Esophagus muscularis mucosa (tissue), 4 donors: ENCODE measurements at regions not wholly inside any gene's neighbourhood (a gene's known extent, or its start where the extent isn't known, plus 50 kb on each side); places are given as distances from the start of the nearest gene placed in this dataset.

Source experiments
- DNase-seq: peaks from one replicate; pipeline ENCODE4 v3.0.0-alpha.2; 2017; ENCODE audit errors: extremely low spot score
- H3K27ac ChIP-seq, 4 donors: fragments of 200-600 bp; sonication (generic); replicated peaks in 1 of 4; 1 replicate in 3 of 4; 2 replicates in 1 of 4; pipeline ENCODE4 v1.5.1; 2016 to 2019; ENCODE audit warnings: mild to moderate bottlenecking in 1 of 4
- H3K27me3 ChIP-seq, 4 donors: fragments of 200-600 bp; sonication (generic); one replicate each; pipeline versions ENCODE4 v1.5.1 to v1.6.0; 2016 to 2019
- H3K36me3 ChIP-seq, 4 donors: fragments of 200-600 bp; sonication (generic); one replicate each; pipeline ENCODE4 v1.5.1; 2016 to 2019
- H3K4me1 ChIP-seq, 4 donors: fragments of 200-600 bp; sonication (generic); one replicate each; pipeline ENCODE4 v1.5.1; 2016 to 2019
- H3K4me3 ChIP-seq, 4 donors: fragments of 200-600 bp; sonication (generic); 1 replicate in 2 of 4; 2 replicates in 2 of 4; pipeline ENCODE4 v1.5.1; 2016 to 2019; ENCODE audit warnings: mild to moderate bottlenecking in 4 of 4, moderate library complexity in 1 of 4
- H3K9me3 ChIP-seq, 4 donors: fragments of 200-600 bp; sonication (generic); 1 replicate in 3 of 4; 2 replicates in 1 of 4; pipeline ENCODE4 v1.5.1; 2016 to 2019
- EP300 ChIP-seq: sonication (generic); formaldehyde crosslinking; IDR thresholded peaks from one replicate; pipeline ENCODE4 v1.6.1; 2017; ENCODE audit warnings: antibody characterized with exemption
- POLR2A ChIP-seq: fragments of 450-650 bp; IDR thresholded peaks from one replicate; pipeline ENCODE4 v1.6.1; 2017; ENCODE audit warnings: antibody characterized with exemption, moderate library complexity, mild to moderate bottlenecking, low read depth
- POLR2AphosphoS5 ChIP-seq, 2 donors: sonication (generic); formaldehyde crosslinking; IDR thresholded peaks; one replicate each; pipeline ENCODE4 v1.6.1; 2017; ENCODE audit warnings: antibody characterized with exemption in 2 of 2
- WGBS: methylation state at CpG from one replicate; pipeline ENCODE4 v1.1.5; 2018; 5-methylcytosine and 5-hydroxymethylcytosine counted together
- intact Hi-C: fragments of 100-400 bp; cut with DNase I; formaldehyde crosslinking; loops from one replicate; pipeline ENCODE4 v1.15.1; 2023
- TF ChIP-seq, protein P1 (sequence below), 3 experiments: fragments of 200-600 bp in 2 of 3; fragments of 450-650 bp in 1 of 3; sonication (generic) in 2 of 3; IDR thresholded peaks; one replicate each; pipeline ENCODE4 v1.5.1; 2017 to 2019; ENCODE audit warnings: antibody characterized with exemption in 3 of 3, mild to moderate bottlenecking in 2 of 3, moderate library complexity in 1 of 3

DNA sequence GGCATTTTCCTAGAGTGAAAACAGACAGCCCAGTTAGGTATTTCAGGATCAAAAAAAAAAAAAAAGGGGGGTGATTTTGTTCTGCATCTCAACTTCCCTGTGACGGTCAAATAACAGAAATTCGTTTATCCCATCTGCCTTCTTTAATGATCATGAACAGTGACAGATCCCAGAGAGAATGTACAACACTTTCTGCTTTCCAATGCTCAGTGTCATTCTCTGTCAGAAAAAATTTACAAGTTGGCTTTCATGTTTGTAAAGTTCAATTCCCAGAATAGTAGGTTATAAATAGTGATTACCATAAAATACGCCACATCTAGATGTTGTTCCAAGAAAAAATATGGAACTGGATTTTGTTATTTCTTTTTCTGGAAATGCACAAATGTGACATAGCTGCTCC lies 1013.2 kb upstream of the PHF14 start:
- no peaks in the 10 kb centered on the region for H3K4me1 ChIP-seq
- no peaks in the 10 kb centered on the region for H3K27me3 ChIP-seq
- intact Hi-C loops: no loop called here
- H3K36me3 ChIP-seq: no peaks in the 10 kb centered on the region
- 39% methylated on average over 3 of the region's 3 CpGs for WGBS
- H3K4me3 ChIP-seq: no peak overlapping the region
- DNase-seq: no peak
- H3K9me3 ChIP-seq: no peaks in the 10 kb centered on the region
- TF ChIP-seq POLR2A (no peak), POLR2AphosphoS5 (IDR thresholded peaks at IDR 0.05) (no peak)
- TF ChIP-seq, protein P1, sequence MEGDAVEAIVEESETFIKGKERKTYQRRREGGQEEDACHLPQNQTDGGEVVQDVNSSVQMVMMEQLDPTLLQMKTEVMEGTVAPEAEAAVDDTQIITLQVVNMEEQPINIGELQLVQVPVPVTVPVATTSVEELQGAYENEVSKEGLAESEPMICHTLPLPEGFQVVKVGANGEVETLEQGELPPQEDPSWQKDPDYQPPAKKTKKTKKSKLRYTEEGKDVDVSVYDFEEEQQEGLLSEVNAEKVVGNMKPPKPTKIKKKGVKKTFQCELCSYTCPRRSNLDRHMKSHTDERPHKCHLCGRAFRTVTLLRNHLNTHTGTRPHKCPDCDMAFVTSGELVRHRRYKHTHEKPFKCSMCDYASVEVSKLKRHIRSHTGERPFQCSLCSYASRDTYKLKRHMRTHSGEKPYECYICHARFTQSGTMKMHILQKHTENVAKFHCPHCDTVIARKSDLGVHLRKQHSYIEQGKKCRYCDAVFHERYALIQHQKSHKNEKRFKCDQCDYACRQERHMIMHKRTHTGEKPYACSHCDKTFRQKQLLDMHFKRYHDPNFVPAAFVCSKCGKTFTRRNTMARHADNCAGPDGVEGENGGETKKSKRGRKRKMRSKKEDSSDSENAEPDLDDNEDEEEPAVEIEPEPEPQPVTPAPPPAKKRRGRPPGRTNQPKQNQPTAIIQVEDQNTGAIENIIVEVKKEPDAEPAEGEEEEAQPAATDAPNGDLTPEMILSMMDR (IDR thresholded peaks at IDR 0.05): no peak
- no peak overlapping the region for H3K27ac ChIP-seq

DNA sequence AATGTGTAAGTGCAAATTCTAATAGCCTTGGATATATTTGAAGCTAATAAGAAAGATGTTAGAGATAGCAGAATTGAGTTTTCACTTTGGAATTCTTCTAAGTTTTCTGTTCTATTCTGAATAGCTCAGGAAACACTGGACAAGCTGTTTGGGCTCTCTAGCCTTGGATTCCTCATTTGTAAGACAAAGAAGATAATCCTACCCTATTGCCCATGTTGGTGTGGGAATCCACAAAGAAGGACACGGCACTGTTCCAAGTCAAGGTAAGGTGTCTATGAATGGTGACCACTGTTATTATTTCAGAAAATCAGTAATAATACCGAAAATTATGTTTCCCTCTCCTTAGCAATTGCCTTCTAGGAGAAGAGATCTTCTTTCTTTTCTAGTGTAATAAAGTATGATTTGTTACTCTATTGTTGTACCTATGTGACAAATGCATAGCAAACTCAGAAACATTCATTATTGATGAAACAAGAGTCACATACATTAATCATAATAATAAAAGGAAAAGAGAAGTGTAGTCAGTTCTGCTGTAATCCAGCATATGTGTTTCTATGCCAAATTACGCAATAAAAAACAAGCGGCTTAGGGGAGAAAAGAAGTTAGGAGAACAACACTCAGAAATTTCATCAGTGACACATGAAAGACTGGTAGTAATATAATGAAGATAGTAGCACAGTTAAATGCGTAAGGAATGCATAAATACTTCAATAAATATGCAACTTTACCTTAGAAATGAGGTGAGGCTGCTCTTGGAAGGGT lies 1012.3 kb upstream of the PHF14 start:
- no peak for DNase-seq
- Histone ChIP-seq H3K36me3 (no peaks in the 10 kb centered on the region), H3K9me3 (no peaks in the 10 kb centered on the region), H3K4me3 (no peak overlapping the region), H3K27me3 (no peaks in the 10 kb centered on the region), H3K4me1 (no peaks in the 10 kb centered on the region), H3K27ac (no peak overlapping the region)
- intact Hi-C loops: no loop called here
- WGBS: 85% methylated on average over 5 of the region's 5 CpGs
- TF ChIP-seq POLR2AphosphoS5 (IDR thresholded peaks at IDR 0.05) (no peak), EP300 (no peak), POLR2A (no peak)
- TF ChIP-seq, protein P1 (IDR thresholded peaks at IDR 0.05): no peak

DNA sequence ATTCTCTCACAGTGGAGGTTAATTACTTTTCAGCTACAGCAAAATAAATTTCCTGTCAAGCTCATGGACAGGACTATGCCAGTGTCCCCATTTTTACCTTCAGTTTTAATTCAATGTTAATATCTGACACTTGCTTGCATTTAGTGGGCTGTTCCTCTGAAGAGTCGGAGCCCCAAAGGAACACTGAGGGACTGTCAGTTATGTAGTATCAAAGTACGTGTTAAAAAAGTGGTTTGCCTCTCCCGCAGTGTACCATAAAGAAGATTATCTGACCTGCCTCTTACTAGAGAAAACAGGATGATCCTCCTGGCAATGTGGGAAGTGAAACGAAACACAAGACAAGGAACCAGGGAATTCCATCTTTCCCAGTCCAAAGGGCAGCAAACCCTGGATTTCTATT lies 1010.9 kb upstream of the PHF14 start:
- Histone ChIP-seq H3K36me3 (no peaks in the 10 kb centered on the region), H3K27me3 (no peaks in the 10 kb centered on the region), H3K27ac (no peak overlapping the region), H3K9me3 (no peaks in the 10 kb centered on the region), H3K4me1 (no peaks in the 10 kb centered on the region), H3K4me3 (no peak overlapping the region)
- WGBS: 70% methylated on average over 4 of the region's 4 CpGs
- intact Hi-C loops: no loop called here
- no peak for DNase-seq
- TF ChIP-seq EP300: no peak
- TF ChIP-seq, protein P1 (IDR thresholded peaks at IDR 0.05): no peak
- TF ChIP-seq POLR2AphosphoS5 (IDR thresholded peaks at IDR 0.05): no peak
- no peak for TF ChIP-seq POLR2A

DNA sequence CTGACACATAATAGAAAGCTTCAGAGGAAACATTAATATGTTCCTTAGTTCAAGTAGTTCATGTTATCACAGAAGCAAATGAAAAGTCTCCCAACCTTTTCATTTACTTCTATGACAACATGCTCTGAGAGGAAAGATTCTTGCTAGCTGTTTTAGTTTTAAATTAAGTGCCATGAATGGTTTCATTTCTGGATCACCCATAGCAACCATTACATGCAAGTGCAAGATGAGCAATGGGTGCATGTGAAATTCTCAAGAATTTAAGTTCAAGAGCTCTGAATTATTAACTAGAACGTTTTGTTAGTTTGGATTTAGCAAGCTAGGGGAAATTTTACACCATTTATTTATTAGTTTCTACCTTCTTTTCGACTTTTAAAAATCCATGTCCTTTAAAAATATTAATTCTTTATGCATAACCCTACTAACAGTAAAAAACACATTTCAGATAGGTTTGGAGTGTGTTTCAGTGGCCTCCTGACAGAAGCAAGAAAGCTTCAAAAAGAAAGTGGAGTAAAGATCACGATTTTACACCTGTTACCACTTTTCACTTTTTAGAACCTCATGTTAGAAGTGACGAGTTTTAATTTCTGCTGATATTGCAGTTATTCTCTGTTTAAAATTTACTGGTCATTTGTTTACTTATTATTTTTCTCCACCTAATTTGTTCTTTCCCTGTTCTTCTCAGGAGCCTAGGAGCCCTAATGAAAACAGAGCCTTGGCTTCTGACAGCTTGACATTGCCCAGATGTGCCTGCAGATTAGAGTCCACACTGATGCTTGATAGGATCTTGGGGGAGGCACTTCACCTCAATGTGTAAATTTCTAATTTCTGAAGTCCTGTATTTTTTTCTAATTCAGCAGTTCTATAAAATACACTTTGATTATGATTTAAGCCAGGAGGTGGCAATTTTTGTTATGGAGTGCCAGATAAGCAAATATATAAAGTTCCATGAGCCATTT lies 995.3 kb upstream of the PHF14 start:
- Histone ChIP-seq H3K4me3 (no peak overlapping the region), H3K4me1 (peaks cover 0 to 9% (median 0%) of the 10 kb centered on the region in 4 donors), H3K27ac (no peak overlapping the region), H3K27me3 (no peaks in the 10 kb centered on the region), H3K9me3 (no peaks in the 10 kb centered on the region), H3K36me3 (no peaks in the 10 kb centered on the region)
- no peak for DNase-seq
- intact Hi-C loops: no loop called here
- TF ChIP-seq, protein P1 (IDR thresholded peaks at IDR 0.05): no peak
- TF ChIP-seq EP300 (no peak), POLR2A (no peak)
- 51% methylated on average over 4 of the region's 4 CpGs for WGBS
